ENCODE measurements at regions not wholly inside any gene's neighbourhood (a gene's known extent, or its start where the extent isn't known, plus 50 kb on each side); places are given as distances from the start of the nearest gene placed in this dataset.

DNA sequence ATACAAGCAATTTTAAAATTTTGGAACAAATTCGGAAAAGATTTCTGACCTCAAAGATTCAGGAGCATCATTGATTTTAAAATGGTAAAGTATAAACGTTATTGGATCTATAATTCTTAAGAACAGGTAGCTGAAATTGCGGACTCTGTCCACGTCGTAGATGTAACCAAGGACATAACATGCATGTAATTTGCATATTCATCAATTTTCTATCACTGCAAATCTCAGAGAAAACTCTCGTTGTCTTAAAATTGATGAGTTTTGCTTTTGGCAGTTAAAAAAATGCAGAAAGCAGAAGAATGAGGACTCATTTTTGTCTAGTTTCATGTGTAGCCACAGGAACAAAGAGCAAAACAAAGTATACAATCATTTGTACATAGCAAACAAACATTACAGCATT is 1094.4 kb downstream of the SI start:
- H3K36me3 Mint-ChIP-seq (ENCODE audit: low read depth): no peaks in the 10 kb centered on the region

DNA sequence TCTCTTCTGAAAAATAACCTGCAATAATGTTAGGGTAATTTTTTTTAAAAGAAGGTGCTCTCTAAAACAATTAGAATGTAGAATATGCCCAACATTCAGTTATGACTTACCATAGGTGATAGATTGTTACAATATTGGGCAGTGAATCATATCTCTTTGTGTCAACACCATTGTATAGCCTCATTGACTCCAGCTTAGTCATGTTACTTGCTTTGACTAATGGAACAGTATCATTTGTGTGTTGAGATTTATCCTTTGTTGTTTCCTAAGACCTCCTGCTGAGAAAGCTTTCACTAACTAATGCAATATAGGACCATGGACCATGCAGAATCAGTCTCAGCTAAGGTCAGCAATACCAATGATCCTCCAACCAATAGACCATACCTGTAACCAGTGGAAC is 1106.4 kb downstream of the SI start:
- H3K27ac Mint-ChIP-seq: no peak overlapping the region
- no peaks in the 10 kb centered on the region for H3K9me3 Mint-ChIP-seq
- no peak overlapping the region for H3K9ac ChIP-seq (ENCODE audit: extremely low read depth, low read length, poor library complexity, severe bottlenecking)
- H3K9me3 ChIP-seq (ENCODE audit: control insufficient read depth, low read length): no peaks in the 10 kb centered on the region
- no peaks in the 10 kb centered on the region for H3K36me3 ChIP-seq (ENCODE audit: control insufficient read depth, insufficient read depth, low read length)
- DNase-seq: no peak
- no peaks in the 10 kb centered on the region for H3K4me1 ChIP-seq (ENCODE audit: control insufficient read depth, insufficient read depth, low read length)
- no peaks in the 10 kb centered on the region for H3K27me3 ChIP-seq (ENCODE audit: control insufficient read depth, insufficient read depth, low read length, poor library complexity, severe bottlenecking)
- no peaks in the 10 kb centered on the region for H3K27me3 Mint-ChIP-seq (ENCODE audit: insufficient read depth)
- no peak overlapping the region for H3K27ac ChIP-seq (ENCODE audit: low read depth, low read length)
- no peaks in the 10 kb centered on the region for H3K36me3 Mint-ChIP-seq (ENCODE audit: low read depth)
- TF ChIP-seq, protein P1, sequence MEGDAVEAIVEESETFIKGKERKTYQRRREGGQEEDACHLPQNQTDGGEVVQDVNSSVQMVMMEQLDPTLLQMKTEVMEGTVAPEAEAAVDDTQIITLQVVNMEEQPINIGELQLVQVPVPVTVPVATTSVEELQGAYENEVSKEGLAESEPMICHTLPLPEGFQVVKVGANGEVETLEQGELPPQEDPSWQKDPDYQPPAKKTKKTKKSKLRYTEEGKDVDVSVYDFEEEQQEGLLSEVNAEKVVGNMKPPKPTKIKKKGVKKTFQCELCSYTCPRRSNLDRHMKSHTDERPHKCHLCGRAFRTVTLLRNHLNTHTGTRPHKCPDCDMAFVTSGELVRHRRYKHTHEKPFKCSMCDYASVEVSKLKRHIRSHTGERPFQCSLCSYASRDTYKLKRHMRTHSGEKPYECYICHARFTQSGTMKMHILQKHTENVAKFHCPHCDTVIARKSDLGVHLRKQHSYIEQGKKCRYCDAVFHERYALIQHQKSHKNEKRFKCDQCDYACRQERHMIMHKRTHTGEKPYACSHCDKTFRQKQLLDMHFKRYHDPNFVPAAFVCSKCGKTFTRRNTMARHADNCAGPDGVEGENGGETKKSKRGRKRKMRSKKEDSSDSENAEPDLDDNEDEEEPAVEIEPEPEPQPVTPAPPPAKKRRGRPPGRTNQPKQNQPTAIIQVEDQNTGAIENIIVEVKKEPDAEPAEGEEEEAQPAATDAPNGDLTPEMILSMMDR (conservative IDR thresholded peaks at IDR 0.05): no peak
- no peak overlapping the region for H3K4me3 ChIP-seq (ENCODE audit: low read length)
- no peaks in the 10 kb centered on the region for H3K4me1 Mint-ChIP-seq
- no peak overlapping the region for H3K4me3 Mint-ChIP-seq

More for the DNA sequence above, 1094.4 kb downstream of the SI start:
- no peak overlapping the region for H3K9ac ChIP-seq (ENCODE audit: extremely low read depth, low read length, poor library complexity, severe bottlenecking)
- no peaks in the 10 kb centered on the region for H3K9me3 ChIP-seq (ENCODE audit: control insufficient read depth, low read length)
- Mint-ChIP-seq H3K4me1 (peaks cover 6% of the 10 kb centered on the region), H3K27ac (no peak overlapping the region), H3K4me3 (no peak overlapping the region), H3K9me3 (peaks cover 4% of the 10 kb centered on the region), H3K27me3 (ENCODE audit: insufficient read depth) (no peaks in the 10 kb centered on the region)
- 80 to 96% methylated on average over 1 to 6 of the region's 6 CpGs for WGBS, 2 experiments (ENCODE audit: insufficient coverage in 1 of 2, insufficient read length in 1 of 2)
- H3K27ac ChIP-seq (ENCODE audit: low read depth, low read length): no peak overlapping the region
- no peaks in the 10 kb centered on the region for H3K36me3 ChIP-seq (ENCODE audit: control insufficient read depth, insufficient read depth, low read length)
- H3K4me3 ChIP-seq (ENCODE audit: low read length): no peak overlapping the region
- TF ChIP-seq, protein P1 (conservative IDR thresholded peaks at IDR 0.05): no peak
- no peak for DNase-seq
- no peaks in the 10 kb centered on the region for H3K27me3 ChIP-seq (ENCODE audit: control insufficient read depth, insufficient read depth, low read length, poor library complexity, severe bottlenecking)
- no peaks in the 10 kb centered on the region for H3K4me1 ChIP-seq (ENCODE audit: control insufficient read depth, insufficient read depth, low read length)

DNA sequence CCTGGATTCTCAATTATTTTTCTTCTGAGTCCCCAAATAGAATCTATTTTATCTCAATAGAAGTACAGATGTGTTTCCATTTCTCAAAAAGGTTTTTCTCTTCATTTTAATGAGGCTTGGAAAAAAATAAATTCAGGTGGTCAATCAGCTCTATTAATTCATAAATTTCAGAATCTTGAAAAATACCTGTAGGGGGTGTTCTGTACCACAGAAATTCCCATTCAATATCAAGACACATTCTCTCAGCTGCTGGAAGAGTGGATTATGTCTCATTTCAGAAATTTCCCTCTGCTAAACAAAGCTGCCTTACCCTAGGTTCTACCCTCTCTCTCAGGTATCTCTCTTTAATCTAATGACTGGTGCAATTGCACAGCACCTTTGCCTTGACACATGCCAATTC is 1121.2 kb downstream of the SI start:
- no peaks in the 10 kb centered on the region for H3K36me3 ChIP-seq (ENCODE audit: control insufficient read depth, insufficient read depth, low read length)
- H3K27me3 ChIP-seq (ENCODE audit: control insufficient read depth, insufficient read depth, low read length, poor library complexity, severe bottlenecking): no peaks in the 10 kb centered on the region
- Mint-ChIP-seq H3K36me3 (ENCODE audit: low read depth) (no peaks in the 10 kb centered on the region), H3K4me1 (no peaks in the 10 kb centered on the region), H3K9me3 (no peaks in the 10 kb centered on the region), H3K27ac (no peak overlapping the region), H3K27me3 (ENCODE audit: insufficient read depth) (no peaks in the 10 kb centered on the region), H3K4me3 (no peak overlapping the region)
- no peak overlapping the region for H3K4me3 ChIP-seq (ENCODE audit: low read length)
- H3K27ac ChIP-seq (ENCODE audit: low read depth, low read length): no peak overlapping the region
- no peaks in the 10 kb centered on the region for H3K4me1 ChIP-seq (ENCODE audit: control insufficient read depth, insufficient read depth, low read length)
- H3K9ac ChIP-seq (ENCODE audit: extremely low read depth, low read length, poor library complexity, severe bottlenecking): no peak overlapping the region
- no peaks in the 10 kb centered on the region for H3K9me3 ChIP-seq (ENCODE audit: control insufficient read depth, low read length)
- no peak for DNase-seq
- TF ChIP-seq, protein P1 (conservative IDR thresholded peaks at IDR 0.05): no peak
